B cell (primary cell): ENCODE measurements at regions not wholly inside any gene's neighbourhood (a gene's known extent, or its start where the extent isn't known, plus 50 kb on each side); places are given as distances from the start of the nearest gene placed in this dataset.

Experiments used
- CTCF ChIP-seq: fragments of 200-600 bp; IDR thresholded peaks from one replicate; pipeline ENCODE4 v1.8.0; 2022; ENCODE audit warnings: antibody characterized with exemption, mild to moderate bottlenecking
- EZH2 ChIP-seq: IDR thresholded peaks from 2 replicates; pipeline ENCODE4 v1.6.1; 2012; ENCODE audit warnings: borderline replicate concordance, low read depth, mild to moderate bottlenecking, moderate library complexity, low read length; ENCODE audit not compliant: insufficient read depth, poor library complexity, severe bottlenecking

GRCh38 chr4:163913571-163913970, 419.1 kb downstream of the TMA16 start:
- no peak for TF ChIP-seq CTCF
- no peak for TF ChIP-seq EZH2
